HL-60 (cell line): ENCODE measurements at regions not wholly inside any gene's neighbourhood (a gene's known extent, or its start where the extent isn't known, plus 50 kb on each side); places are given as distances from the start of the nearest gene placed in this dataset.

ENCODE experiments used
- DNase-seq, 2 experiments: peaks; one replicate each; pipeline ENCODE4 v3.0.0-alpha.2; 2010 to 2020; ENCODE audit warnings: low read depth in 1 of 2, low spot score in 1 of 2
- H3K27ac ChIP-seq: fragments of 250-450 bp; sonication (Bioruptor Pico); replicated peaks from 2 replicates; pipeline ENCODE4 v1.5.1; 2020; ENCODE audit warnings: mild to moderate bottlenecking, moderate library complexity
- H3K27me3 ChIP-seq: fragments of 250-450 bp; sonication (Bioruptor Pico); 2 replicates; pipeline ENCODE4 v1.5.1; 2021; ENCODE audit warnings: mild to moderate bottlenecking, moderate library complexity; ENCODE audit not compliant: insufficient read depth, poor library complexity, severe bottlenecking
- H3K4me3 ChIP-seq: replicated peaks from 2 replicates; pipeline ENCODE4 v1.5.1; 2011; ENCODE audit warnings: mild to moderate bottlenecking, control low read depth, low read length; ENCODE audit not compliant: insufficient read depth
- CTCF ChIP-seq: IDR thresholded peaks from one replicate; pipeline ENCODE4 v1.5.1; 2011; ENCODE audit warnings: low read length, control low read depth, inconsistent platforms; ENCODE audit not compliant: insufficient read depth
- GABPA ChIP-seq: IDR thresholded peaks from 2 replicates; pipeline ENCODE4 v1.6.1; 2012; ENCODE audit warnings: low read depth
- POLR2AphosphoS5 ChIP-seq: IDR thresholded peaks from 2 replicates; pipeline ENCODE4 v1.6.1; 2012; ENCODE audit warnings: low read depth
- REST ChIP-seq: IDR thresholded peaks from 2 replicates; pipeline ENCODE4 v1.6.1; 2012; ENCODE audit warnings: low read depth; ENCODE audit not compliant: insufficient replicate concordance
- SPI1 ChIP-seq: IDR thresholded peaks from 2 replicates; pipeline ENCODE4 v1.6.1; 2012; ENCODE audit warnings: low read depth, mild to moderate bottlenecking, borderline replicate concordance

- DNase-seq, result no peak
- no peak for TF ChIP-seq SPI1
- TF ChIP-seq REST, result no peak
- no peak for TF ChIP-seq CTCF
- TF ChIP-seq POLR2AphosphoS5, result no peak
- no peak for TF ChIP-seq GABPA
- no peak overlapping the region for H3K4me3 ChIP-seq
- H3K27me3 ChIP-seq, result no peaks in the 10 kb centered on the region
- H3K27ac ChIP-seq, result no peak overlapping the region
Observed at GRCh38 chr11:134503100-134503499, 91.1 kb upstream of the B3GAT1 start.

- H3K4me3 ChIP-seq, result no peak overlapping the region
- no peak for DNase-seq
- no peak overlapping the region for H3K27ac ChIP-seq
- no peak for TF ChIP-seq POLR2AphosphoS5
- H3K27me3 ChIP-seq, result no peaks in the 10 kb centered on the region
Observed at GRCh38 chr11:134502153-134502550, 90.1 kb upstream of the B3GAT1 start.

GRCh38 chr11:134501406-134502152 lies 89.5 kb upstream of the B3GAT1 start:
- Histone ChIP-seq H3K27ac (no peak overlapping the region), H3K27me3 (no peaks in the 10 kb centered on the region), H3K4me3 (no peak overlapping the region)
- TF ChIP-seq SPI1 (no peak), REST (no peak), CTCF (no peak), POLR2AphosphoS5 (no peak), GABPA (no peak)
- DNase-seq, result no peak

GRCh38 chr11:134500621-134501020 lies 88.6 kb upstream of the B3GAT1 start:
- no peak overlapping the region for H3K4me3 ChIP-seq
- no peak for DNase-seq
- H3K27me3 ChIP-seq, result no peaks in the 10 kb centered on the region
- TF ChIP-seq POLR2AphosphoS5 (no peak), GABPA (no peak), SPI1 (no peak), CTCF (no peak), REST (no peak)
- H3K27ac ChIP-seq, result no peak overlapping the region
